HG02571 (cell line): ENCODE measurements at regions not wholly inside any gene's neighbourhood (a gene's known extent, or its start where the extent isn't known, plus 50 kb on each side); places are given as distances from the start of the nearest gene placed in this dataset.
"Not testable (repeated sequence)": the region's sequence is repeated elsewhere in the genome, so short reads cannot be mapped to it uniquely, and the experiment has no call there.

Source experiments
- ATAC-seq: cut with Tn5 transposase; IDR thresholded peaks from one replicate; pipeline ENCODE4 v1.9.1; 2021; ENCODE audit warnings: mild to moderate bottlenecking, moderate library complexity; ENCODE audit not compliant: unreplicated experiment

- ATAC-seq, result no peak
Measured at GRCh38 chr2:176566496-176566895, 297.3 kb downstream of the MTX2 start.

- ATAC-seq, result no peak
Measured at GRCh38 chr2:176566961-176567360, 297.7 kb downstream of the MTX2 start.

GRCh38 chr2:176567361-176567760 lies 298.1 kb downstream of the MTX2 start:
- no peak for ATAC-seq

GRCh38 chr2:176569574-176569973 lies 300.3 kb downstream of the MTX2 start:
- ATAC-seq, result no peak

GRCh38 chr2:176573612-176574483 lies 304.6 kb downstream of the MTX2 start:
- ATAC-seq, result no peak

GRCh38 chr2:176574484-176575236 lies 305.4 kb downstream of the MTX2 start:
- ATAC-seq, result no peak

- ATAC-seq, result no peak
Measured at GRCh38 chr2:176575237-176575744, 306.0 kb downstream of the MTX2 start.

- no peak for ATAC-seq
Measured at GRCh38 chr2:176577054-176577453, 307.8 kb downstream of the MTX2 start.

GRCh38 chr2:176578292-176578691 lies 309.1 kb downstream of the MTX2 start:
- ATAC-seq, result not testable (repeated sequence)

GRCh38 chr2:176579608-176580007 lies 310.4 kb downstream of the MTX2 start:
- no peak for ATAC-seq

GRCh38 chr2:176581557-176582165 lies 312.4 kb downstream of the MTX2 start:
- ATAC-seq, result no peak

GRCh38 chr2:176582176-176582575 lies 312.9 kb downstream of the MTX2 start:
- ATAC-seq, result no peak

- ATAC-seq, result no peak
Measured at GRCh38 chr2:176582990-176583481, 313.8 kb downstream of the MTX2 start.

GRCh38 chr2:176583607-176584006 lies 314.4 kb downstream of the MTX2 start:
- ATAC-seq, result no peak

GRCh38 chr2:176584333-176584732 lies 315.1 kb downstream of the MTX2 start:
- ATAC-seq, result no peak

GRCh38 chr2:176585291-176585690 lies 316.0 kb downstream of the MTX2 start:
- ATAC-seq, result no peak

GRCh38 chr2:176585791-176586190 lies 316.5 kb downstream of the MTX2 start:
- ATAC-seq, result no peak

GRCh38 chr2:176589287-176589686 lies 320.0 kb downstream of the MTX2 start:
- no peak for ATAC-seq

- ATAC-seq, result no peak
Measured at GRCh38 chr2:176589825-176590440, 320.7 kb downstream of the MTX2 start.

GRCh38 chr2:176592216-176592615 lies 323.0 kb downstream of the MTX2 start:
- ATAC-seq, result no peak

GRCh38 chr2:176595986-176596385 lies 326.7 kb downstream of the MTX2 start:
- no peak for ATAC-seq
